ENCODE measurements at regions not wholly inside any gene's neighbourhood (a gene's known extent, or its start where the extent isn't known, plus 50 kb on each side); places are given as distances from the start of the nearest gene placed in this dataset.
A peak's percentile ranks its signal among the peaks of the same experiment; 100 is the strongest.

- no peaks in the 10 kb centered on the region for H3K9me3 Mint-ChIP-seq
- H3K27me3 Mint-ChIP-seq (ENCODE audit: low read depth): peaks cover 3% of the 10 kb centered on the region
- peaks cover 7% of the 10 kb centered on the region for H3K4me1 Mint-ChIP-seq
- no peak overlapping the region for H3K4me3 Mint-ChIP-seq
- no peaks in the 10 kb centered on the region for H3K36me3 Mint-ChIP-seq (ENCODE audit: low read depth)
- no peak for TF ChIP-seq CTCF (IDR thresholded peaks at IDR 0.05; ENCODE audit: unreplicated experiment in 3 of 3)
- H3K27ac Mint-ChIP-seq: no peak overlapping the region
These were observed 82.0 kb upstream of the PTHLH start for GRCh38 chr12:28054583-28054982.

GRCh38 chr12:28057856-28058615 is 85.5 kb upstream of the PTHLH start:
- Mint-ChIP-seq H3K4me3 (no peak overlapping the region), H3K36me3 (ENCODE audit: low read depth) (no peaks in the 10 kb centered on the region)

GRCh38 chr12:28059220-28059619 is 86.7 kb upstream of the PTHLH start:
- peaks cover 15% of the 10 kb centered on the region for H3K4me1 Mint-ChIP-seq
- no peaks in the 10 kb centered on the region for H3K9me3 Mint-ChIP-seq
- TF ChIP-seq CTCF (IDR thresholded peaks at IDR 0.05; ENCODE audit: unreplicated experiment in 3 of 3): no peak
- no peaks in the 10 kb centered on the region for H3K27me3 Mint-ChIP-seq (ENCODE audit: low read depth)
- no peak overlapping the region for H3K27ac Mint-ChIP-seq
- no peaks in the 10 kb centered on the region for H3K36me3 Mint-ChIP-seq (ENCODE audit: low read depth)
- no peak overlapping the region for H3K4me3 Mint-ChIP-seq

More at GRCh38 chr12:28057856-28058615, 85.5 kb upstream of the PTHLH start:
- TF ChIP-seq CTCF (IDR thresholded peaks at IDR 0.05; ENCODE audit: unreplicated experiment in 3 of 3): no peak
- no peak overlapping the region for H3K27ac Mint-ChIP-seq
- H3K4me1 Mint-ChIP-seq: peaks cover 8% of the 10 kb centered on the region
- H3K9me3 Mint-ChIP-seq: no peaks in the 10 kb centered on the region
- peaks cover 3% of the 10 kb centered on the region for H3K27me3 Mint-ChIP-seq (ENCODE audit: low read depth)

GRCh38 chr12:28059668-28060067 is 87.1 kb upstream of the PTHLH start:
- TF ChIP-seq CTCF (IDR thresholded peaks at IDR 0.05; ENCODE audit: unreplicated experiment in 3 of 3): no peak
- no peaks in the 10 kb centered on the region for H3K36me3 Mint-ChIP-seq (ENCODE audit: low read depth)
- peaks cover 15% of the 10 kb centered on the region for H3K4me1 Mint-ChIP-seq
- no peak overlapping the region for H3K27ac Mint-ChIP-seq
- no peaks in the 10 kb centered on the region for H3K9me3 Mint-ChIP-seq
- H3K27me3 Mint-ChIP-seq (ENCODE audit: low read depth): no peaks in the 10 kb centered on the region
- H3K4me3 Mint-ChIP-seq: no peak overlapping the region

- Mint-ChIP-seq H3K4me1 (peaks cover 15% of the 10 kb centered on the region), H3K36me3 (ENCODE audit: low read depth) (no peaks in the 10 kb centered on the region), H3K4me3 (no peak overlapping the region), H3K9me3 (no peaks in the 10 kb centered on the region), H3K27me3 (ENCODE audit: low read depth) (no peaks in the 10 kb centered on the region), H3K27ac (no peak overlapping the region)
- TF ChIP-seq CTCF (IDR thresholded peaks at IDR 0.05; ENCODE audit: unreplicated experiment in 3 of 3): no peak
These were observed 88.3 kb upstream of the PTHLH start for GRCh38 chr12:28060871-28061270.

- no peak for TF ChIP-seq CTCF (IDR thresholded peaks at IDR 0.05; ENCODE audit: unreplicated experiment in 3 of 3)
- Mint-ChIP-seq H3K27me3 (ENCODE audit: low read depth) (no peaks in the 10 kb centered on the region), H3K4me3 (no peak overlapping the region), H3K4me1 (peaks cover 24% of the 10 kb centered on the region), H3K27ac (peak overlapping the region; percentile 10 to 54 (median 42)), H3K36me3 (ENCODE audit: low read depth) (no peaks in the 10 kb centered on the region), H3K9me3 (peaks cover 3% of the 10 kb centered on the region)
These were observed 90.9 kb upstream of the PTHLH start for GRCh38 chr12:28063355-28063880.

All from nephron (organoid).